Calu3 (cell line): ENCODE measurements at regions not wholly inside any gene's neighbourhood (a gene's known extent, or its start where the extent isn't known, plus 50 kb on each side); places are given as distances from the start of the nearest gene placed in this dataset.

Experiments used
- BruUV-seq: library from RNA; stranded (reverse); fragments of 400-500 nt; replicated peaks from 2 replicates; lab custom pipeline; 2021; lab: Mats Ljungman, UMichigan
- CTCF ChIA-PET: fragments of 300-600 bp; sonication (Branson Sonifier 250); formaldehyde crosslinking; loops from one replicate; lab custom pipeline; 2022; ENCODE audit warnings: antibody characterized with exemption; lab: Charles Lee
- DNase-seq: peaks from one replicate; pipeline ENCODE4 v3.0.0; 2022
- H3K27ac Mint-ChIP-seq: one replicate; pipeline ENCODE4 v1.8.0; 2022; ENCODE audit warnings: mixed read lengths; ENCODE audit not compliant: unreplicated experiment
- H3K27me3 Mint-ChIP-seq: one replicate; pipeline ENCODE4 v1.8.0; 2022; ENCODE audit warnings: mixed read lengths; ENCODE audit not compliant: unreplicated experiment
- H3K36me3 Mint-ChIP-seq: one replicate; pipeline ENCODE4 v1.8.0; 2022; ENCODE audit warnings: mild to moderate bottlenecking, moderate library complexity, mixed read lengths; ENCODE audit not compliant: insufficient read depth, unreplicated experiment
- H3K4me1 Mint-ChIP-seq: one replicate; pipeline ENCODE4 v1.8.0; 2022; ENCODE audit warnings: mild to moderate bottlenecking, low read depth, mixed read lengths; ENCODE audit not compliant: unreplicated experiment
- H3K4me3 Mint-ChIP-seq: one replicate; pipeline ENCODE4 v1.8.0; 2022; ENCODE audit warnings: mild to moderate bottlenecking, low read depth, moderate library complexity, mixed read lengths; ENCODE audit not compliant: unreplicated experiment
- H3K9me3 Mint-ChIP-seq: one replicate; pipeline ENCODE4 v1.8.0; 2022; ENCODE audit warnings: low read depth, mixed read lengths; ENCODE audit not compliant: unreplicated experiment
- CTCF ChIP-seq: fragments of 200-600 bp; IDR thresholded peaks from one replicate; pipeline ENCODE4 v1.8.0; 2022; ENCODE audit warnings: antibody characterized with exemption; ENCODE audit not compliant: unreplicated experiment
- intact Hi-C: fragments of 100-400 bp; cut with micrococcal nuclease; formaldehyde crosslinking; loops from one replicate; pipeline ENCODE4 v1.10.0; 2022; ENCODE audit not compliant: unreplicated experiment

DNA sequence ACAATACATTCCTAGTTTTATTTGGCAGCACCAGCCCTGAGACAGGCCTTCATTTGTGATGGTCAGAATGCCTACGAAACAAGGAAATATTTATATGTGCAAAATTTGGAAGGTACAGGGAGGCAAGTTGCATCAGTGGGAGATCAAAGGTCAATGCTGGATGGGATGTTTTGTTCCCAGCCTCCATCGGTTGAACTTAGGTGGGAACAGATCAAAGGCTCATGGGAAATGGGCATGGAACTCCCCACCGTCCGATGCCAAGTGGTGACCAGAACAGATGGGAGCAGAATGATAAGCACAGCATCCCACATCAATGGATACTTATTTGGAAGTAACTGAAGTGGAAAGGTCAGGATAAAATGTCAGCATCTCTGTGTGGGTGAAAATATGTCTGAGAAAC, 177.7 kb upstream of the TNFAIP3 start:
- H3K36me3 Mint-ChIP-seq, result no peaks in the 10 kb centered on the region
- no TSS peak for BruUV-seq
- TF ChIP-seq CTCF, result no peak
- no peak overlapping the region for H3K27ac Mint-ChIP-seq
- intact Hi-C loops, result no loop called here
- DNase-seq, result no peak
- CTCF ChIA-PET, result no interaction called here
- no peaks in the 10 kb centered on the region for H3K27me3 Mint-ChIP-seq
- no peaks in the 10 kb centered on the region for H3K4me1 Mint-ChIP-seq
- no peak overlapping the region for H3K4me3 Mint-ChIP-seq
- no peaks in the 10 kb centered on the region for H3K9me3 Mint-ChIP-seq

- H3K9me3 Mint-ChIP-seq, result no peaks in the 10 kb centered on the region
- no peaks in the 10 kb centered on the region for H3K27me3 Mint-ChIP-seq
- DNase-seq, result no peak
- CTCF ChIA-PET, result no interaction called here
- no TSS peak for BruUV-seq
- TF ChIP-seq CTCF, result no peak
- intact Hi-C loops, result no loop called here
- no peaks in the 10 kb centered on the region for H3K4me1 Mint-ChIP-seq
- H3K36me3 Mint-ChIP-seq, result no peaks in the 10 kb centered on the region
- no peak overlapping the region for H3K4me3 Mint-ChIP-seq
- no peak overlapping the region for H3K27ac Mint-ChIP-seq
These were observed 177.0 kb upstream of the TNFAIP3 start for GRCh38 chr6:137690034-137690433.

GRCh38 chr6:137690721-137691120, 176.3 kb upstream of the TNFAIP3 start:
- H3K4me3 Mint-ChIP-seq, result no peak overlapping the region
- H3K4me1 Mint-ChIP-seq, result no peaks in the 10 kb centered on the region
- CTCF ChIA-PET, result no interaction called here
- intact Hi-C loops, result no loop called here
- no peaks in the 10 kb centered on the region for H3K27me3 Mint-ChIP-seq
- no TSS peak for BruUV-seq
- H3K27ac Mint-ChIP-seq, result no peak overlapping the region
- no peak for TF ChIP-seq CTCF
- no peaks in the 10 kb centered on the region for H3K9me3 Mint-ChIP-seq
- no peak for DNase-seq
- H3K36me3 Mint-ChIP-seq, result no peaks in the 10 kb centered on the region

DNA sequence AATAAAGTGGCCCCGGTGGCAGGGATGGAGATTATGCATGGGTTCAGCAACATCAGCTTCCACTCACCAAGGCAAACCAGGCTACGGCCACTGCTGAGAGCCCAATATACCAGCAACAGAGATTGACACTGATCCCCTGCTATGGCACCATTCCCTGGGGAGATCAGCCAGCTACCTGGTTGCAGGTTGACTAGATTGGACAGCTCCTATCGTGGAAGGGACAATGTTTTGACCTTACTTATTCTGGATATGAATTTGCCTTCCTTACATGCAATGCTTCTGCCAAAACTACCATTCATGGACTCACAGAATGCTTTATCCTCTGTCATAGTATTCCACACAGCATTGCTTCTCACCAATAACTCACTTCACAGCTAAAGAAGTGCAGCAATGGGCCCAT, 174.8 kb upstream of the TNFAIP3 start:
- BruUV-seq, result no TSS peak
- Mint-ChIP-seq H3K27me3 (no peaks in the 10 kb centered on the region), H3K4me1 (no peaks in the 10 kb centered on the region), H3K27ac (no peak overlapping the region), H3K36me3 (no peaks in the 10 kb centered on the region), H3K4me3 (no peak overlapping the region), H3K9me3 (no peaks in the 10 kb centered on the region)
- CTCF ChIA-PET, result no interaction called here
- TF ChIP-seq CTCF, result no peak
- no peak for DNase-seq
- intact Hi-C loops, result no loop called here
